GM10266 (cell line): ENCODE measurements at regions not wholly inside any gene's neighbourhood (a gene's known extent, or its start where the extent isn't known, plus 50 kb on each side); places are given as distances from the start of the nearest gene placed in this dataset.

Experiments used
- DNase-seq: peaks from one replicate; pipeline ENCODE4 v3.0.0; 2012; ENCODE audit errors: extremely low spot score
- CTCF ChIP-seq: IDR thresholded peaks from 2 replicates; pipeline ENCODE4 v1.5.1; 2012; ENCODE audit warnings: mild to moderate bottlenecking, low read depth; ENCODE audit not compliant: control insufficient read depth, insufficient read depth; ENCODE audit errors: missing control alignments

- DNase-seq = no peak
- TF ChIP-seq CTCF = no peak
Observed at GRCh38 chr6:21804941-21805610, 211.5 kb downstream of the SOX4 start.

DNA sequence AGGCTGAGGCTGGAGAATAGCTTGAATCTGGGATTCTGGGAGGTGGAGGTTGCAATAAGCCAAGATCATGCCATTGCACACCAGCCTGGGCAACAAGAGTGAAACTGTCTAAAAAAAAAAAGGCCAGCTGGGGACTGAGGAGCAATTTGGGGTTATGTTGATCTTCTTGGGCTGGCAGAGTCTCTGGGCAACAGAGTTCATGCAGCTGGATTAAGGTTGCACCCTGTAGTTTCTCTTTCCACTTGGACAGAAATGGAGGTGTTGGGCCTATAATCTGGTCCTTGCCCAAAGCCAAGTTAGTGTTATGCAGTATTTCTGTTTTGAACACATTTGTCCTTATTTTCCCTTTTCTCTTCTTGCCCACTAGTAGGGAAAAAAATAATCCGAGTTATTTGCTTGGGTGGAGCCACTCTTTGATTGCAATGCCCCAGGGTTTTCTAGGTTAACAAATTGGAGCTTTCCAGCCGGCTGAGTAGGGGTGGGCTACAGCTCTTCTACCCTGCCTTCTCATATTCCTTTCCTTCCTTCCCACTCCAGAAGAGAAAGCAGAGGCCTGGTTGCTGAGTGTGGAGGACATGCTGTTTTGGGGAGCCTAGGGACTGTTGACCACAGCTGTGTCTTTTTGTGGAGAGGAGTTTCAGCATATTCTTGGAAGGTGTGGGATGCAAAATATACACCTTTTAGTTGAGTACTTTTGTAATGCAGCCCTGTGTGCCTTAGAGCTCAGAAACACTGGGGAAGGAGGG, 213.9 kb downstream of the SOX4 start:
- no peak for TF ChIP-seq CTCF
- no peak for DNase-seq

- DNase-seq = no peak
- no peak for TF ChIP-seq CTCF
Observed at GRCh38 chr6:21808045-21808470, 214.5 kb downstream of the SOX4 start.

DNA sequence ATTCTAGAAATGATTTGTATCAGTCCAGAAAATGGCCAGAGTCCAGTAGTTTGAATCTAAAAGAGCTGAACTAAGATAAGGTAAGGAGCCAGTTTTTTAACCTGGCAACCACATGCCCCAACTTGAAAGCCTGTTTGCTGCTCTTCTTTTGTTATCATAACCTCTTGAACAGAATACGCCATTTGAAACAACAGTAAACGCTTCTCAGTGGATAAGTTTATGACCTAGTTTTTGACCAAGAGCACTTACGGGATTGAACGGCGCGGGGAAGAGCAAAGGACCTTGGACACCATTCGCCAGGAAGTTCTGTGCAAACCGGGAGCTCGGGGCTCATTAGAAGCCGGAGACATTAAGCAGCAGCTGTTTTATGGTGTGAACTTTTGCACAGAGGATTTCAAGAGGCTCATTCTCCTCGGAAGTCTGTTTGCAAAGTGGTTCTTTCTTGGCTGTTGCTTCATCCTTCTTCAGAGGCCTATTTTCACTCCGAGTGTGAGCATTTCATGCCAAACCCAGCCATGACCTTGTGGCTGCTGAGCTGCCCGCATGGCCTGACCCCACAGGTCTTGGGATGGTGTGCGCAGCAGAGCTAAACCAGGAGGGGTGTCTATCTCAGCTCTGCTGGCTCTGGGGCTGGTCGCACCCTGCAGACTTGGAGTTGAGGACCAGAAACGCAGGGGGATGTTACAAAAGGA, 215.1 kb downstream of the SOX4 start:
- DNase-seq = no peak
- no peak for TF ChIP-seq CTCF

GRCh38 chr6:21811484-21811883, 217.9 kb downstream of the SOX4 start:
- no peak for TF ChIP-seq CTCF
- no peak for DNase-seq

DNA sequence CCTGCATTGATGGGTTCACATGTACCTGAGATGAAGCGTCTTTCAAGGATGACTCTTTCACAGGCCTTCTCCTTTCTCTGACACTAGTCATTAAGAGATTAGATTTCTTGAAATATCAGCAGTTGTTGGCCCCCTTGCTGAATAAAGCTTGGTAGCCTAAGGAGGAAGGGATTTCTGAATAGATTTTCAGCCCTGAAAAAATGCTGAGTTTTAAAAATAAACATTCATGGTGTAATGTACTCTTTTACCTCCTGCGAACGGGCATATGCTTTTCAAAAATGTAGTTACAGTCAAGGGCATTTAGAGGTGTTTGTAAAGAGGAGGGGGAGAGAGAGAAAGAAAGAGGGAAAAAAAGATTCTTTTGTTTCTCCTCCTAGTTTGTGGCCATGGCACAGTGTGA, 222.7 kb downstream of the SOX4 start:
- no peak for TF ChIP-seq CTCF
- DNase-seq = no peak

DNA sequence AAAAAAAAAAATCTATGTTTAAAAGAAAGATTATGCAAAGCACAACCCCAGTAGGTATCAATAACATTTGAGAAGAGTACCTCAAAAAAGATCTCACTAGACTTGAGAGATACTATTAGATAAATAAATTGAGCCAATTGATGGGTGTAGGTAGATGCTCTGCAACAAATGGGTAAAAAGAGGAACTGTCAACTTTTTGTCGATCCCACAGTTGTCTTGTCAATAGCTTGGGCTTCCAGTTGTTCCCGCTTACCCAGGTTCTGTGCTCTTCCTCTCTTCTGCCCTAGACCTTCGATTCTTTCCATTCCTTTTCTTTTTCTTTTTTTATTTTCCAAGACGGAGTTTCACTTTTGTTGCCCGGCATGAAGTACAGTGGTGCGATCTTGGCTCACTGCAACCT, 226.9 kb downstream of the SOX4 start:
- no peak for TF ChIP-seq CTCF
- DNase-seq = no peak
